GM21367 (cell line): ENCODE measurements at regions not wholly inside any gene's neighbourhood (a gene's known extent, or its start where the extent isn't known, plus 50 kb on each side); places are given as distances from the start of the nearest gene placed in this dataset.
"Not testable (repeated sequence)": the region's sequence is repeated elsewhere in the genome, so short reads cannot be mapped to it uniquely, and the experiment has no call there.

ENCODE experiments used
- ATAC-seq: cut with Tn5 transposase; IDR thresholded peaks from one replicate; pipeline ENCODE4 v1.9.1; 2021; ENCODE audit not compliant: unreplicated experiment

- ATAC-seq, result no peak
Observed at GRCh38 chr1:9465640-9466039, 73.6 kb upstream of the SLC25A33 start.

DNA sequence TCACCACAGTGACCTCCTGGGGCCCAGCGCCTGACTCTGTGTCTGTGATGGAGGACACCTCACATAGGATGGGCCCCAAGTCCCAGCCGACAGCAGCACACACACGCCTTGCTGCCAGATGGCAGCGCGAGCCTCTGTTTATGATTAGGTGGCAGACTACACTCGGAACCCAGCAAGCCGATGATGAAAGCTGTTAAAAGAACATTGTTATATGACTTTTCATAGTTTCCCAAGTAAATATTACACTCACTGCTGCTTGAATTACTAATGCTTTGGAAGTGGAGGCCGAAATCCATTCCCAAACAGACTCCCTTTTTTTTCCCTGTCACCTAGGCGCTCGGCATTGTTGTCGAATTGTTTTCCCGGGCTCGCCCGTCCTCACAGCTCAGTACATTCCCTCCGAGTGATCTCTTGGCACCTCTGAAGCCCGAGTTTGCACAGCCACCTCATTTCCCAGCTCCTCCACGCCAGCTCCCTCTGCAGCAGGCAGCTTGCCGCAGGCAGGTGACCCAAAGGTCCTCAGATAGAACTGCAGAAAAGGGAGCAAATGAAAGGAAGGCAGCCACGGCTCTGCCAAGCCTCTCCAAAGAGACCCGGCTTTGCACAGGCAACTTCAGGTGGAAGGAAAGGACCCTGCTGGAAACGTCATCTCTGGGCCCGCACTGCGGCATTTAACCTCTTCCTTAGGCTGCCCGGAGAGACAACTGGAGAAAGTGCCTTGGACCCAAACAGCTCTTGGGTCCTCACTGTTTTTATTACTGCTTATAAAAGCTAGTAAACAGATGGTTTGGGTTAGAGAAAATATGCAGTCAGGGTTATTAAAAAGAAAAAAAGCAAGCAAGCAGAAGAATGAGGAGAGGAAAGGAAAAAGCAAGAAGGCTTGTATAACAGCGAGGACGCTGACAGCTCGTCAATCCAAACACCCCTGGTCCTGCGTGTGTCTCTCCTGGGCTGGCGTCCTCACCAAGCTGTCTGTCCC is 72.2 kb upstream of the SLC25A33 start:
- ATAC-seq, result no peak

- not testable (repeated sequence) for ATAC-seq
Observed at GRCh38 chr1:9469882-9470281, 69.4 kb upstream of the SLC25A33 start.

DNA sequence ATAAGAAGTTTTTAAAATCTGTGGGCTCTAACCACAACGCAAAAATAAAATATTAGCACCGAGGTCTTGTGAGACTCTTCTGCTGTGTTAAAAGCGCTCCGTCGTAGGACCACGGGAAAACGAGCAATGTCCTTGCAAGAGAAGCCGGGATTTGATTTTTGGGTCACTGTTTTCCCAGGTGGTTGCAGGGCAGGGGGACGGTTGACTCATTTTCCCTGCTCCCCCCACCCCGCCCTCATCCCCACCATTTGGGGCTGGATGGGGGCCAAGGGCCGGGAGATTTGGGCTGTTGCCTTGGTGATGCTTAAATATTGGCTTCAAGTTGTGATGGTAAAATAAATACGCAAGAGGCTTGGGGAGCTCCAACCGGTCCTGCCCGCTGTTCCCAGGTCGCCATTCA is 67.6 kb upstream of the SLC25A33 start:
- no peak for ATAC-seq

- no peak for ATAC-seq
Observed at GRCh38 chr1:9472386-9473031, 66.8 kb upstream of the SLC25A33 start.

- no peak for ATAC-seq
Observed at GRCh38 chr1:9473032-9473807, 66.0 kb upstream of the SLC25A33 start.

- no peak for ATAC-seq
Observed at GRCh38 chr1:9475061-9475627, 64.1 kb upstream of the SLC25A33 start.

GRCh38 chr1:9476790-9477463 is 62.3 kb upstream of the SLC25A33 start:
- ATAC-seq, result no peak

GRCh38 chr1:9477535-9477934 is 61.7 kb upstream of the SLC25A33 start:
- no peak for ATAC-seq

- no peak for ATAC-seq
Observed at GRCh38 chr1:9478021-9478420, 61.2 kb upstream of the SLC25A33 start.

DNA sequence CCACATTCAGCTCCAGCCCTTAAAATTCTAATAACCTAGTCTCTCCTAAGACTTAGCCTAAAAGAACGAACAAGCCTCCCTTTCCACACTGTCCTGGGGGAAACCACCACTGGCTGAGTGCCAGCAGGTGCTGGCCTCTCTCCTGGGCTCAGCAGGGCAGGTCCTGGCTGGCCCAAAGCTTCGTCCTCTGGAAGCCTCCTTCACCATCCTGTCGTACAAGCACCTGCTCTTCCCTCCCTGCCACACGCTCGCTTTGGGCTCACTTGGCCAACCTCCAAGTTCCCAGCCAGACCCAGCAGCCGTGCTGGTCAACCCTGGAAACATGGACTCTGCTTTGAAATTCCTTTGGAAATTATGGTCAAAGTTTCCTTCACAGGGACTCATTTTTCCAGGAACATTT is 58.2 kb upstream of the SLC25A33 start:
- ATAC-seq, result no peak

DNA sequence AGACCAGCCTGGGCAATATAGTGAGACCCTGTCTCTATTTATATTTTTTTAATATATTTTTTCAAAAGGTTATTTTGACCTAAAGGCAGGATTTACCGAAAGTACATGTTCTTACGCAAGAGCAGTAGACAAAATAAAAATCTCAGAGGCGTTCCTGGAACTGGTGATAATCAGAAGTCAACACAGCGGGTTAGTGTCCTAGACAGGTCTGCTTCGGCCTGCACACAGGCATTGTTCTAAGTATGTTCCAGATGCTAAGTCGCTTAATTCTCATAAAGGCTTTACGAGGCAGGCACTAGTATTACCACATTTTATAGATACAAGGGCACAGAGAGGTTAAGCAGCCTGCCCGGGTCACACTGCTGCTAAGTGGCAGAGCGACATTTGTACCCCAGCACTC is 56.9 kb upstream of the SLC25A33 start:
- ATAC-seq, result no peak

DNA sequence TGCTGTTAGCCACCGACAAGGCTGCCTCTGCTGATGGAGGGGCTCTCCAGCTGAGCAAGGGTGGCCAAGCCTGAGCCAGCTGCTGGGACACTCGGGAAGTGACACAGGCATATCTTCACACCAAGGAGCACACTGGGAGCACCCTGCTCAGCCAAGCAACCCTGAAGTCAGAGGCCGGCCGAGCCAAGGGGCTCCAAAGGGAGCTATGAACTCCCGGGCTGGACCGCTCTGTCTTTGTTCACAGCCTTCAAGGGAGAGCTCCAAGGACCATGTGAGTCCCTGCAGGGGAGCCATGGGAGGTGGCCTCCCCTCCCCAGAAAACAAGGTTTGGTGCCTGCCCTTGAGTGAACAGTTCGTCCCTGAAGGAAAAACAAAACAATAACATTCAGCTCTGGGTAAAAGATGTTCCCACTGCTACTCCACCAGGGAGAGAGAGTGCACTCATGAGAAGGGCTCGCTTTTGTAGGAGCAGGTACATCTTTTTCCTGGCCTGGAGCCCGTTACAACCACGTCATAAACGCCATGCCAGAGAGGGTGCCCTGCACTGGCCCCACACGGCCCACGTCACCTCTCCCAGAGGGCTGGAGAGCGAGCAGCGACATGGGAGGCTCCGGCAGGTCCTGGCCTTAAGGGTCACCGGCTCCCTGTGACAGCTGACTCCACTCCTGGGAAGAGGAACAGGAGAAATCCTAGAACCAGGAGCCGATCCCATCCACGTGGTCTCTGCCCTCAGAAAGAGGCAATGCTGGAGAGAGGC is 56.3 kb upstream of the SLC25A33 start:
- no peak for ATAC-seq

- no peak for ATAC-seq
Observed at GRCh38 chr1:9486466-9487140, 52.7 kb upstream of the SLC25A33 start.
